T-cell (primary cell): ENCODE measurements at regions not wholly inside any gene's neighbourhood (a gene's known extent, or its start where the extent isn't known, plus 50 kb on each side); places are given as distances from the start of the nearest gene placed in this dataset.

Source experiments
- ATAC-seq, 4 experiments: fragments of 200-7000 bp in 3 of 4; fragments of 150-1000 bp in 1 of 4; cut with Tn5 transposase; replicated peaks in 1 of 4; 1 replicate in 3 of 4; 2 replicates in 1 of 4; pipeline ENCODE4 v1.10.0; 2021; ENCODE audit warnings: moderate library complexity in 3 of 4, mild to moderate bottlenecking in 2 of 4, moderate number of reproducible peaks in 1 of 4
- CTCF ChIA-PET, 2 donors: fragments of 300-600 bp; sonication (Branson Sonifier 250); formaldehyde crosslinking; loops; one replicate each; lab custom pipeline; 2022; ENCODE audit warnings: antibody characterized with exemption in 2 of 2; lab: Charles Lee
- POLR2A ChIA-PET, 2 donors: fragments of 300-600 bp; sonication (Branson Sonifier 250); formaldehyde crosslinking; loops; one replicate each; lab custom pipeline; 2022; ENCODE audit warnings: antibody characterized with exemption in 2 of 2; lab: Charles Lee
- DNase-seq, 35 experiments: peaks; one replicate each; pipeline versions ENCODE4 v3.0.0 to v3.0.0-alpha.2; 2013 to 2023
- H3K27ac ChIP-seq: one replicate; pipeline ENCODE4 v1.5.1; 2013; ENCODE audit warnings: low read length
- H3K27me3 ChIP-seq, 2 experiments: replicated peaks in 1 of 2; 1 replicate in 1 of 2; 2 replicates in 1 of 2; pipeline versions ENCODE4 v1.6.1 to v1.7.0; 2013; ENCODE audit warnings: low read length in 1 of 2, mixed read lengths in 1 of 2; ENCODE audit not compliant: control insufficient read depth in 2 of 2, insufficient read depth in 2 of 2; ENCODE audit errors: extremely low read depth in 1 of 2
- H3K36me3 ChIP-seq, 2 donors: 1 replicate in 1 of 2; 2 replicates in 1 of 2; pipeline versions ENCODE4 v1.6.1 to v1.7.0; 2013; ENCODE audit warnings: low read length in 1 of 2; ENCODE audit not compliant: control insufficient read depth in 2 of 2, insufficient read depth in 1 of 2; ENCODE audit errors: extremely low read depth in 1 of 2
- H3K4me1 ChIP-seq, 2 experiments: 1 replicate in 1 of 2; 2 replicates in 1 of 2; pipeline versions ENCODE4 v1.6.1 to v1.7.0; 2013; ENCODE audit warnings: low read length in 2 of 2, mixed read lengths in 1 of 2; ENCODE audit not compliant: insufficient read depth in 2 of 2, control insufficient read depth in 1 of 2; ENCODE audit errors: extremely low read depth in 1 of 2
- H3K4me3 ChIP-seq, 2 donors: 1 replicate in 1 of 2; 2 replicates in 1 of 2; pipeline versions ENCODE4 v1.5.1 to v1.7.0; 2013; ENCODE audit warnings: mild to moderate bottlenecking in 2 of 2, low read length in 1 of 2, moderate library complexity in 1 of 2; ENCODE audit not compliant: control insufficient read depth in 1 of 2; ENCODE audit errors: extremely low read depth in 1 of 2
- H3K9me3 ChIP-seq: 2 replicates; pipeline ENCODE4 v1.7.0; 2013
- H3K27ac Mint-ChIP-seq, 2 donors: one replicate each; pipeline ENCODE4 v1.8.0; 2020 to 2021; ENCODE audit warnings: mild to moderate bottlenecking in 2 of 2, mixed read lengths in 2 of 2
- H3K27me3 Mint-ChIP-seq, 2 donors: one replicate each; pipeline ENCODE4 v1.8.0; 2021 to 2022; ENCODE audit warnings: mixed read lengths in 2 of 2
- H3K36me3 Mint-ChIP-seq: one replicate; pipeline ENCODE4 v1.8.0; 2021; ENCODE audit warnings: mixed read lengths
- H3K4me1 Mint-ChIP-seq, 3 donors: one replicate each; pipeline ENCODE4 v1.8.0; 2020 to 2022; ENCODE audit warnings: mixed read lengths in 3 of 3, mild to moderate bottlenecking in 1 of 3
- H3K4me3 Mint-ChIP-seq, 3 donors: one replicate each; pipeline ENCODE4 v1.8.0; 2020 to 2022; ENCODE audit warnings: mild to moderate bottlenecking in 3 of 3, mixed read lengths in 3 of 3, moderate library complexity in 3 of 3
- H3K9me3 Mint-ChIP-seq, 3 donors: one replicate each; pipeline ENCODE4 v1.8.0; 2020 to 2022; ENCODE audit warnings: mixed read lengths in 3 of 3
- WGBS: methylation state at CpG from one replicate; pipeline ENCODE4 v1.1.5; 2013; ENCODE audit warnings: missing lambda C conversion rate; ENCODE audit not compliant: insufficient coverage; 5-methylcytosine and 5-hydroxymethylcytosine counted together

DNA sequence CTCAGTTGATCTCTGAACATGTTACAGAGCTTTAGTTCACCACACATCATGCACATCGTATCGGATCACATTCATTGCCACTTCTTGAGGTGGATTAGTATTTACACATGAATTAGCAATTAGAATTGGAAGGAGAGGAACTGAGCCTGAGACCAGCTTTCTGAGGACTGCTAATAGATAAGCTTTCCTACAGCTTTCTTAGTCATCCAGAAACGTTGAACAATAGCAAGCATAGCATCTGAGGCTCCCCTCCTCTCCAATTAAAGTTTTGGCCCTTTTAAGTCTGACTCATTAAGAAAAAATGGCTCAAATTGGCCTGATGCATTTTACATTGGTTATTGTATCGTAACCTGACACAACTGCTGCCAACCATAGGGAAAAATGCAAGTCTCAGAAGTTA lies 1130.4 kb downstream of the CDH8 start:
- POLR2A ChIA-PET = no interaction called here
- CTCF ChIA-PET = no interaction called here
- Histone ChIP-seq H3K4me3 (no peak overlapping the region), H3K27ac (no peak overlapping the region), H3K9me3 (no peaks in the 10 kb centered on the region), H3K4me1 (no peaks in the 10 kb centered on the region), H3K27me3 (no peaks in the 10 kb centered on the region), H3K36me3 (no peaks in the 10 kb centered on the region)
- no peaks in the 10 kb centered on the region for H3K36me3 Mint-ChIP-seq
- no peak overlapping the region for H3K27ac Mint-ChIP-seq
- WGBS = no CpG with 5 or more reads among the region's 4 CpGs
- H3K4me3 Mint-ChIP-seq = no peak overlapping the region
- H3K27me3 Mint-ChIP-seq = no peaks in the 10 kb centered on the region
- DNase-seq (no peak), ATAC-seq (no peak)
- H3K9me3 Mint-ChIP-seq = peaks cover 10 to 30% (median 29%) of the 10 kb centered on the region in 3 donors
- H3K4me1 Mint-ChIP-seq = no peaks in the 10 kb centered on the region

DNA sequence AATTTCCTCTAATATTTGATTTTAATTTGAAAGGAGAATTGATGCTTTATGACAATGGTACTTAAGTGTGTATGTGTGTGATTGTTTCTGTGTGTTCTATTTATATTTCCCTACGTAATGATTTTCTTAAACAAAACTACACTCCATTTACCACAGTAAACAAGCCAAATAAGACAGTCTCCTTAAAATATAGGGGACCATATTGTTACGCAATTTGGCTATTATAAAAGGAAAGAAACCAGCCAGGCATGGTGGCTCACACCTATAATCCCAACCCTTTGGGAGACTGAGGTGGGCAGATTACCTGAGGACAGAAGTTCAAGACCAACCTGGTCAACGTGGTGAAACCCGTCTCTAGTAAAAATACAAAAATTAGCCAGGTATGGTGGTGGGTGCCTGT lies 1134.1 kb downstream of the CDH8 start:
- Mint-ChIP-seq H3K9me3 (peaks cover 3 to 23% (median 19%) of the 10 kb centered on the region in 3 donors), H3K27ac (no peak overlapping the region), H3K27me3 (no peaks in the 10 kb centered on the region), H3K4me3 (no peak overlapping the region), H3K36me3 (no peaks in the 10 kb centered on the region), H3K4me1 (no peaks in the 10 kb centered on the region)
- no peak for DNase-seq
- Histone ChIP-seq H3K4me3 (no peak overlapping the region), H3K27ac (no peak overlapping the region), H3K27me3 (no peaks in the 10 kb centered on the region), H3K36me3 (no peaks in the 10 kb centered on the region), H3K4me1 (no peaks in the 10 kb centered on the region), H3K9me3 (no peaks in the 10 kb centered on the region)
- no peak for ATAC-seq
- ChIA-PET POLR2A (no interaction called here), CTCF (no interaction called here)
- 89% methylated on average over 2 of the region's 4 CpGs for WGBS

DNA sequence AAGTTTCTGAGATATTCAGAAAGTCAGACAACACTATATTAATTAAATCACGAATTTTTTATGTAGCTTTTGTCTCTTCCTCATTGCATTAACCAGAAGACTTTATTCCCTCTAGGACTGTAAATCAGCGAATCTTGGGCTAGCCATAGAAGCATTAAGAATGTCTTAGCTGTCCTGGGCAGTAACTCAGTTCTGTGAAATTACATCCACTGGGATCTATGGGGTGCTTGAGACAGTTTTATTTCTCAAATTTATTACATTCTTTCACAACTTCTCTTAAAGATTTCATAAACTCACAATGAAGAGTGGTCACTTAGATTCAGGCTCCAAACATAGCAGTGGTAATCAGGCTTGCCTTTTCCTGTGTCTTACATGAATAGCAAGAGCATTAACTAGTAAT lies 1153.4 kb downstream of the CDH8 start:
- Mint-ChIP-seq H3K27ac (no peak overlapping the region), H3K4me3 (no peak overlapping the region), H3K36me3 (no peaks in the 10 kb centered on the region), H3K27me3 (no peaks in the 10 kb centered on the region), H3K4me1 (no peaks in the 10 kb centered on the region), H3K9me3 (peaks cover 5 to 29% (median 9%) of the 10 kb centered on the region in 3 donors)
- no peak overlapping the region for H3K27ac ChIP-seq
- POLR2A ChIA-PET = no interaction called here
- no peaks in the 10 kb centered on the region for H3K27me3 ChIP-seq
- ATAC-seq (no peak), DNase-seq (no peak)
- WGBS = no CpG with 5 or more reads among the region's 2 CpGs
- CTCF ChIA-PET = no interaction called here
- no peaks in the 10 kb centered on the region for H3K4me1 ChIP-seq
- H3K9me3 ChIP-seq = no peaks in the 10 kb centered on the region
- H3K4me3 ChIP-seq = no peak overlapping the region
- no peaks in the 10 kb centered on the region for H3K36me3 ChIP-seq

DNA sequence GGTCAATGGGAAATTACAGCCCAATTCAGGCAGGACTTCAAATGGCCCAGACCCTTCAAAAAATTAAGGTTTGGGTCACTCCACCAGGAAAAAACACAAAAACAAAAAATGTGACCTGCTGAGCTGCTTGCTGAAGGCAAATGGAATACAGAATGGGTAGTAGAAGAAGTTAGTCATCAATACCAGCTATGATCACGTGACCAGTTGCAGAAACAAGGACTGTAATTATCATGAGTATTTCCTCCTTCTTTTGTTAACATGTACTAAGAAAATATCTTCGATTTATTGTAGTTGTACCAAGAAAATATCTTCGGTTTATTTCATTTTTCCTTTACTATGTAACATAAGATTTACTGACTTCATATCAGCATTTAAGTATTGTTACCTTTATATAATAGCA lies 1183.6 kb downstream of the CDH8 start:
- no peak for ATAC-seq
- H3K36me3 Mint-ChIP-seq = no peaks in the 10 kb centered on the region
- Histone ChIP-seq H3K27ac (no peak overlapping the region), H3K4me1 (no peaks in the 10 kb centered on the region), H3K27me3 (no peaks in the 10 kb centered on the region), H3K36me3 (no peaks in the 10 kb centered on the region), H3K9me3 (no peaks in the 10 kb centered on the region), H3K4me3 (no peak overlapping the region)
- H3K9me3 Mint-ChIP-seq = peaks cover 8 to 45% (median 30%) of the 10 kb centered on the region in 3 donors
- no peak for DNase-seq
- no peak overlapping the region for H3K27ac Mint-ChIP-seq
- no peaks in the 10 kb centered on the region for H3K27me3 Mint-ChIP-seq
- CTCF ChIA-PET = no interaction called here
- WGBS = no CpG with 5 or more reads among the region's 3 CpGs
- POLR2A ChIA-PET = no interaction called here
- no peak overlapping the region for H3K4me3 Mint-ChIP-seq
- H3K4me1 Mint-ChIP-seq = no peaks in the 10 kb centered on the region

DNA sequence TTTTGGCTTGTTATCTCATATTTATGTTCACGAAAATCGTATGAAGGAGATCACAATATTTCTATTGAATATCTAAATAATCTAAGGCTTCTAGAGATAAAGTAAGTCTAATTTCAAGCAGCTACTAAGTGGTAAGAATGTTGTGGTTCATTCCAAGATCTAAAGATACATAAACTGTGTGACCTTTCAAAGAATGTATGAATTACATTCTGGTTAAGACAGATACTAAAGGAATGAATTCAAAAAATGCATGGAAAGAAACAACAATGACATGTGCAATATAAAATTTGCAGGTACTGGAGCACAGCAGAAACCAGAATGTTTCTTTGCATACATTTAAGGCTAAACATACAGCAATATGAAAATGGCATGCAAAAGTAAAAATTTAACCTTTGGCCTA lies 1214.6 kb downstream of the CDH8 start:
- H3K9me3 Mint-ChIP-seq = peaks cover 20 to 33% (median 29%) of the 10 kb centered on the region in 3 donors
- no peak for ATAC-seq
- no peaks in the 10 kb centered on the region for H3K27me3 Mint-ChIP-seq
- no CpG with 5 or more reads among the region's 2 CpGs for WGBS
- ChIA-PET CTCF (no interaction called here), POLR2A (no interaction called here)
- no peaks in the 10 kb centered on the region for H3K4me1 Mint-ChIP-seq
- H3K27me3 ChIP-seq = no peaks in the 10 kb centered on the region
- no peaks in the 10 kb centered on the region for H3K36me3 Mint-ChIP-seq
- H3K36me3 ChIP-seq = no peaks in the 10 kb centered on the region
- peaks cover 2% of the 10 kb centered on the region for H3K9me3 ChIP-seq
- DNase-seq = no peak
- no peak overlapping the region for H3K27ac ChIP-seq
- no peak overlapping the region for H3K27ac Mint-ChIP-seq
- H3K4me3 ChIP-seq = no peak overlapping the region
- H3K4me3 Mint-ChIP-seq = no peak overlapping the region
- H3K4me1 ChIP-seq = no peaks in the 10 kb centered on the region

DNA sequence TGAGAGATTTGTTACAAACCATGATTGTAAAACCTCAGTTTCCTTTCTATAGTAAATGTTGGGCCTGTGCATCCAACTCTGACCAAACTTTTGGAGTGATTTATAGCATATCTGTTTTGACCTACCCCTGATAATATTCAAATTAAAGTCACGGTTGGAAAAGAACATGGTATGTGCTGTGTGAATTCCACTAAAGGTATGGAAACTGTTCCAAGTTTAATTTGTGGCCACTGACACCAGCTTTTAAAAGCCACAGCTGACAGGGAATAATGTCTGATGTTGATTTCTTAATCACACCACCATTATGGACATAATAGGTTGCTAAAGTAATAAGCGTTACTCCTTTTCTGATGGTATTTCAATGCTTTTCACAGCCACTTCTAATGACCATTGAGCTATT lies 1215.9 kb downstream of the CDH8 start:
- DNase-seq = no peak
- ChIA-PET POLR2A (no interaction called here), CTCF (no interaction called here)
- Histone ChIP-seq H3K4me3 (no peak overlapping the region), H3K4me1 (no peaks in the 10 kb centered on the region), H3K36me3 (no peaks in the 10 kb centered on the region), H3K9me3 (peaks cover 2% of the 10 kb centered on the region), H3K27ac (no peak overlapping the region), H3K27me3 (no peaks in the 10 kb centered on the region)
- whole genome bisulfite sequencing = no CpG with 5 or more reads among the region's 2 CpGs
- Mint-ChIP-seq H3K36me3 (no peaks in the 10 kb centered on the region), H3K4me1 (no peaks in the 10 kb centered on the region), H3K27me3 (no peaks in the 10 kb centered on the region), H3K27ac (no peak overlapping the region), H3K4me3 (no peak overlapping the region), H3K9me3 (peaks cover 22 to 41% (median 34%) of the 10 kb centered on the region in 3 donors)
- no peak for ATAC-seq

DNA sequence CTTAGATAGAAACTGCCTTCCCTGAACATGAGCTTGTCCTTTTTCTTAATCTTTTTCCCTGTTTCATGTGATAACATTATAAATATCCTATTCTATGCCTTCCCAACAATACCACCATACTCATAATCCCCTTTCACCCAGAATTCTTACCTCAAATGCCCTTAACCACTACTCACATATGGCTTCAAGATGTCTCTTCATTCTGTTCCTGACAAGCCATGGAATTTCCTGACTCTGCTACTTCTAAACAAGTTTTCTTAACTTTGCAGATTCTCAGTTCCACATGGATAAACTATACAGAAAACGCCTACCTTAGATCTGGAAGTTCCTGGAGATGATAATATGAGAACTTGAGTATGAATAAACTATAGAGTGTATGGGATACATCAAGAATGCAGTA lies 1217.8 kb downstream of the CDH8 start:
- DNase-seq (no peak), ATAC-seq (no peak)
- Mint-ChIP-seq H3K4me3 (no peak overlapping the region), H3K27ac (no peak overlapping the region), H3K36me3 (no peaks in the 10 kb centered on the region), H3K4me1 (no peaks in the 10 kb centered on the region), H3K9me3 (peaks cover 18 to 35% (median 29%) of the 10 kb centered on the region in 3 donors), H3K27me3 (no peaks in the 10 kb centered on the region)
- Histone ChIP-seq H3K9me3 (peaks cover 2% of the 10 kb centered on the region), H3K27ac (no peak overlapping the region), H3K27me3 (no peaks in the 10 kb centered on the region), H3K4me1 (no peaks in the 10 kb centered on the region), H3K4me3 (no peak overlapping the region), H3K36me3 (no peaks in the 10 kb centered on the region)
- WGBS = no CpG with 5 or more reads among the region's 1 CpG
- CTCF ChIA-PET = no interaction called here
- POLR2A ChIA-PET = no interaction called here
